GM23338 (cell line): ENCODE measurements at regions not wholly inside any gene's neighbourhood (a gene's known extent, or its start where the extent isn't known, plus 50 kb on each side); places are given as distances from the start of the nearest gene placed in this dataset.

ENCODE experiments used
- CREB1 ChIP-seq: fragments of 250-450 bp; sonication (Bioruptor Pico); IDR thresholded peaks from 2 replicates; pipeline ENCODE4 v1.5.0; 2020; ENCODE audit warnings: low read depth, mild to moderate bottlenecking, moderate library complexity
- CTCF ChIP-seq, 2 experiments: fragments of 200-600 bp in 1 of 2; sonication (generic) in 1 of 2; conservative IDR thresholded peaks; 2 replicates each; pipeline versions ENCODE4 v1.5.1 to v1.6.1; 2016 to 2017; ENCODE audit warnings: antibody characterized with exemption in 2 of 2, low read depth in 2 of 2, mild to moderate bottlenecking in 2 of 2, moderate library complexity in 1 of 2
- EZH2 ChIP-seq: fragments of 200-600 bp; sonication (generic); IDR thresholded peaks from one replicate; pipeline ENCODE4 v1.8.0; 2017; ENCODE audit warnings: antibody characterized with exemption, mild to moderate bottlenecking, low read depth; ENCODE audit not compliant: unreplicated experiment
- EZH2phosphoT487 ChIP-seq: fragments of 200-600 bp; sonication (generic); IDR thresholded peaks from one replicate; pipeline ENCODE4 v1.8.1; 2018; ENCODE audit warnings: antibody characterized with exemption; ENCODE audit not compliant: unreplicated experiment
- JUNB ChIP-seq: IDR thresholded peaks from one replicate; pipeline ENCODE4 v1.6.1; 2016; ENCODE audit warnings: antibody characterized with exemption; ENCODE audit not compliant: unreplicated experiment
- NANOG ChIP-seq: IDR thresholded peaks from 2 replicates; pipeline ENCODE4 v1.6.1; 2016; ENCODE audit warnings: antibody characterized with exemption, borderline replicate concordance
- POLR2AphosphoS5 ChIP-seq: IDR thresholded peaks from 2 replicates; pipeline ENCODE4 v1.6.1; 2016; ENCODE audit warnings: antibody characterized with exemption, low read depth
- REST ChIP-seq: IDR thresholded peaks from one replicate; pipeline ENCODE4 v1.6.1; 2018; ENCODE audit warnings: antibody characterized with exemption; ENCODE audit not compliant: unreplicated experiment
- STAT1 ChIP-seq: IDR thresholded peaks from one replicate; pipeline ENCODE4 v1.6.1; 2016; ENCODE audit warnings: antibody characterized with exemption; ENCODE audit not compliant: unreplicated experiment
- ZNF114 ChIP-seq: fragments of 250-450 bp; sonication (Bioruptor Pico); IDR thresholded peaks from 2 replicates; pipeline ENCODE4 v1.5.0; 2020; ENCODE audit warnings: mild to moderate bottlenecking, moderate library complexity
- ZNF331 ChIP-seq: fragments of 250-450 bp; sonication (Bioruptor Pico); IDR thresholded peaks from 2 replicates; pipeline ENCODE4 v1.5.0; 2020; ENCODE audit warnings: low read depth, mild to moderate bottlenecking, moderate library complexity
- TF ChIP-seq, protein P1 (sequence below): IDR thresholded peaks from 2 replicates; pipeline ENCODE4 v1.6.1; 2016; ENCODE audit warnings: antibody characterized with exemption

- no peak for TF ChIP-seq REST
- TF ChIP-seq CTCF (conservative IDR thresholded peaks at IDR 0.05; ENCODE audit: low read depth in 2 of 2), result no peak
- no peak for TF ChIP-seq POLR2AphosphoS5
- TF ChIP-seq EZH2phosphoT487, result no peak
- TF ChIP-seq, protein P1, sequence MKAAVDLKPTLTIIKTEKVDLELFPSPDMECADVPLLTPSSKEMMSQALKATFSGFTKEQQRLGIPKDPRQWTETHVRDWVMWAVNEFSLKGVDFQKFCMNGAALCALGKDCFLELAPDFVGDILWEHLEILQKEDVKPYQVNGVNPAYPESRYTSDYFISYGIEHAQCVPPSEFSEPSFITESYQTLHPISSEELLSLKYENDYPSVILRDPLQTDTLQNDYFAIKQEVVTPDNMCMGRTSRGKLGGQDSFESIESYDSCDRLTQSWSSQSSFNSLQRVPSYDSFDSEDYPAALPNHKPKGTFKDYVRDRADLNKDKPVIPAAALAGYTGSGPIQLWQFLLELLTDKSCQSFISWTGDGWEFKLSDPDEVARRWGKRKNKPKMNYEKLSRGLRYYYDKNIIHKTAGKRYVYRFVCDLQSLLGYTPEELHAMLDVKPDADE, result no peak
- no peak for TF ChIP-seq NANOG
- TF ChIP-seq EZH2, result no peak
- no peak for TF ChIP-seq CREB1
- no peak for TF ChIP-seq JUNB
- no peak for TF ChIP-seq ZNF114
- TF ChIP-seq STAT1, result no peak
- TF ChIP-seq ZNF331 (CRISPR knock-in tag), result no peak
These were observed 466.2 kb downstream of the CDH26 start for GRCh38 chr20:60424267-60424902.
